HEK293T (cell line): ENCODE measurements at regions not wholly inside any gene's neighbourhood (a gene's known extent, or its start where the extent isn't known, plus 50 kb on each side); places are given as distances from the start of the nearest gene placed in this dataset.

Experiments used
- ARNT ChIP-seq: fragments of 450-650 bp; IDR thresholded peaks from 2 replicates; pipeline ENCODE4 v1.6.1; 2017; ENCODE audit warnings: mild to moderate bottlenecking
- CTBP1 ChIP-seq: fragments of 450-650 bp; IDR thresholded peaks from 2 replicates; pipeline ENCODE4 v1.6.1; 2016; ENCODE audit warnings: borderline replicate concordance
- FOXK2 ChIP-seq: fragments of 450-650 bp; IDR thresholded peaks from 2 replicates; pipeline ENCODE4 v1.6.1; 2016; ENCODE audit warnings: mild to moderate bottlenecking
- FOXM1 ChIP-seq: fragments of 450-650 bp; IDR thresholded peaks from 2 replicates; pipeline ENCODE4 v1.6.1; 2017; ENCODE audit warnings: mild to moderate bottlenecking, borderline replicate concordance
- HDGF ChIP-seq: fragments of 450-650 bp; IDR thresholded peaks from 2 replicates; pipeline ENCODE4 v1.6.1; 2017; ENCODE audit warnings: antibody characterized with exemption, borderline replicate concordance
- NFRKB ChIP-seq: fragments of 450-650 bp; IDR thresholded peaks from 2 replicates; pipeline ENCODE4 v1.6.1; 2016; ENCODE audit warnings: mild to moderate bottlenecking, moderate library complexity
- SP1 ChIP-seq: fragments of 450-650 bp; IDR thresholded peaks from 2 replicates; pipeline ENCODE4 v1.6.1; 2017
- SUZ12 ChIP-seq: fragments of 450-650 bp; IDR thresholded peaks from 2 replicates; pipeline ENCODE4 v1.6.1; 2016; ENCODE audit warnings: mild to moderate bottlenecking
- TARDBP ChIP-seq: fragments of 450-650 bp; IDR thresholded peaks from 2 replicates; pipeline ENCODE4 v1.6.1; 2016

GRCh38 chr17:14739656-14740431 lies 439.0 kb downstream of the HS3ST3B1 start:
- TF ChIP-seq ARNT (no peak), FOXM1 (no peak), TARDBP (no peak), SUZ12 (no peak), FOXK2 (no peak), NFRKB (no peak), SP1 (no peak), HDGF (no peak), CTBP1 (no peak)
